ENCODE measurements at regions not wholly inside any gene's neighbourhood (a gene's known extent, or its start where the extent isn't known, plus 50 kb on each side); places are given as distances from the start of the nearest gene placed in this dataset.

DNA sequence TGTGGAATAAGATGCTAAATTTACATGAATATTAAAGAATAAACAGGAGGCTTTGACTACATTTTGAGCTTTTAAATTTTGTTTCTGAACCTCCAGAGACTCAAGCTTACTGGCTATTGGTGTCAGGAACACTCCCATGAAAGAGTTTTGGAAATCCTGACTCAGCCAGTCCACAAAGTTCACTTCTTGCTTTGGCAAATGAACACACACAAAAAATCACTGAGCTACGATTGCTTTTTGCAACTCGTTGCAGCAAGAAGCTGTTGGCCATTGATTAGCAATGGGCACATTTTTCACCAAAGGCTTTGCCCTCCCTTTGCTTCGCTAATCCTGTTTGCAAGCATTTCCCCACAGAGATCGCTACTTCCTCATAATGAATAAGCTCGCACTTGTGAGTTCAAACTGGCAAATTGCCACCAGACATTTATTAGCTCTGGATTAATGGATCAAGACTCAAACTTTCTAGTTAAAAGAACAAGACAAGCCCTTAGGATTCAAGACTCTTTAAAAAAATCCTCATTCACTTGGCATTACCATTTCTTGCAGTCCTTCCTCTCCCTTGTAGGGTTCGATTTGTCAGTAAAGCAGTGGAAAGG is 343.2 kb upstream of the ONECUT1 start:
- no peak overlapping the region for H3K4me3 Mint-ChIP-seq
- no peaks in the 10 kb centered on the region for H3K79me2 ChIP-seq (ENCODE audit: insufficient read depth, low read length)
- no peaks in the 10 kb centered on the region for H3K36me3 ChIP-seq (replicated peaks in 1 of 2; ENCODE audit: control insufficient read depth in 1 of 2, insufficient read depth in 2 of 2, low read length in 2 of 2)
- no peaks in the 10 kb centered on the region for H3K27me3 ChIP-seq (ENCODE audit: control insufficient read depth in 2 of 2, insufficient read depth in 2 of 2, low read length in 2 of 2)
- DNase-seq: no peak
- no peak for TF ChIP-seq CTCF (IDR thresholded peaks at IDR 0.05)
- H3K27ac Mint-ChIP-seq: no peak overlapping the region
- no peak overlapping the region for H3K9ac ChIP-seq (ENCODE audit: insufficient read depth, low read length, poor library complexity, severe bottlenecking)
- H3K4me2 ChIP-seq (replicated peaks; ENCODE audit: extremely low read depth, low read length, poor library complexity, severe bottlenecking): no peak overlapping the region
- H3K4me1 ChIP-seq (ENCODE audit: control insufficient read depth in 1 of 2, insufficient read depth in 2 of 2, low read length in 2 of 2): no peaks in the 10 kb centered on the region
- no peaks in the 10 kb centered on the region for H3K36me3 Mint-ChIP-seq
- no peaks in the 10 kb centered on the region for H3K27me3 Mint-ChIP-seq (ENCODE audit: low read depth in 3 of 3)
- 26% methylated on average over 5 of the region's 6 CpGs for WGBS (ENCODE audit: insufficient coverage)
- no peaks in the 10 kb centered on the region for H3K4me1 Mint-ChIP-seq
- intact Hi-C loops (cut with micrococcal nuclease): no loop called here
- no peak overlapping the region for H2AFZ ChIP-seq (ENCODE audit: insufficient read depth, low read depth, low read length, poor library complexity, severe bottlenecking)
- H4K20me1 ChIP-seq (ENCODE audit: insufficient read depth, low read length): no peaks in the 10 kb centered on the region
- H3K27ac ChIP-seq (ENCODE audit: low read depth in 1 of 2, low read length in 2 of 2): no peak overlapping the region
- H3K9me3 ChIP-seq (replicated peaks in 1 of 2; ENCODE audit: control insufficient read depth in 1 of 2, insufficient read depth in 1 of 2, low read length in 2 of 2): no peaks in the 10 kb centered on the region
- peaks cover 0 to 9% (median 4%) of the 10 kb centered on the region in 7 donors for H3K9me3 Mint-ChIP-seq
- no peak overlapping the region for H3K4me3 ChIP-seq (replicated peaks in 1 of 3; ENCODE audit: low read depth in 2 of 3, low read length in 3 of 3)

GRCh38 chr15:53130943-53131342 is 340.8 kb upstream of the ONECUT1 start:
- H3K27ac ChIP-seq (ENCODE audit: low read depth in 1 of 2, low read length in 2 of 2): no peak overlapping the region
- no peak overlapping the region for H3K9ac ChIP-seq (ENCODE audit: insufficient read depth, low read length, poor library complexity, severe bottlenecking)
- no peak overlapping the region for H2AFZ ChIP-seq (ENCODE audit: insufficient read depth, low read depth, low read length, poor library complexity, severe bottlenecking)
- Mint-ChIP-seq H3K4me3 (no peak overlapping the region), H3K4me1 (no peaks in the 10 kb centered on the region), H3K9me3 (peaks cover 0 to 9% (median 7%) of the 10 kb centered on the region in 7 donors), H3K27me3 (ENCODE audit: low read depth in 3 of 3) (no peaks in the 10 kb centered on the region), H3K36me3 (no peaks in the 10 kb centered on the region), H3K27ac (no peak overlapping the region)
- no peak overlapping the region for H3K4me3 ChIP-seq (replicated peaks in 1 of 3; ENCODE audit: low read depth in 2 of 3, low read length in 3 of 3)
- no peaks in the 10 kb centered on the region for H3K27me3 ChIP-seq (ENCODE audit: control insufficient read depth in 2 of 2, insufficient read depth in 2 of 2, low read length in 2 of 2)
- H3K9me3 ChIP-seq (replicated peaks in 1 of 2; ENCODE audit: control insufficient read depth in 1 of 2, insufficient read depth in 1 of 2, low read length in 2 of 2): no peaks in the 10 kb centered on the region
- no peaks in the 10 kb centered on the region for H4K20me1 ChIP-seq (ENCODE audit: insufficient read depth, low read length)
- H3K4me2 ChIP-seq (replicated peaks; ENCODE audit: extremely low read depth, low read length, poor library complexity, severe bottlenecking): no peak overlapping the region
- H3K36me3 ChIP-seq (replicated peaks in 1 of 2; ENCODE audit: control insufficient read depth in 1 of 2, insufficient read depth in 2 of 2, low read length in 2 of 2): no peaks in the 10 kb centered on the region
- 100% methylated on average over 3 of the region's 3 CpGs for WGBS (ENCODE audit: insufficient coverage)
- intact Hi-C loops (cut with micrococcal nuclease): no loop called here
- no peaks in the 10 kb centered on the region for H3K4me1 ChIP-seq (ENCODE audit: control insufficient read depth in 1 of 2, insufficient read depth in 2 of 2, low read length in 2 of 2)
- DNase-seq: no peak
- no peak for TF ChIP-seq CTCF (IDR thresholded peaks at IDR 0.05)
- no peaks in the 10 kb centered on the region for H3K79me2 ChIP-seq (ENCODE audit: insufficient read depth, low read length)

Data from CD14-positive monocyte (primary cell).